ENCODE measurements at regions not wholly inside any gene's neighbourhood (a gene's known extent, or its start where the extent isn't known, plus 50 kb on each side); places are given as distances from the start of the nearest gene placed in this dataset.

- TF ChIP-seq CTCF (IDR thresholded peaks at IDR 0.05; ENCODE audit: poor library complexity) (no peak), EZH2 (IDR thresholded peaks at IDR 0.05; ENCODE audit: borderline replicate concordance) (no peak)
Observed at GRCh38 chr16:65294708-65295107, 172.8 kb upstream of the CDH11 start.
